ENCODE measurements at regions not wholly inside any gene's neighbourhood (a gene's known extent, or its start where the extent isn't known, plus 50 kb on each side); places are given as distances from the start of the nearest gene placed in this dataset.
"Not testable (repeated sequence)": the region's sequence is repeated elsewhere in the genome, so short reads cannot be mapped to it uniquely, and the experiment has no call there.

GRCh38 chr14:53857625-53858344 lies 98.8 kb downstream of the BMP4 start:
- no peak for DNase-seq (ENCODE audit: low spot score)

- DNase-seq (ENCODE audit: low spot score) = no peak
These were observed 101.1 kb downstream of the BMP4 start for GRCh38 chr14:53855574-53855973.

GRCh38 chr14:53855127-53855526 lies 101.5 kb downstream of the BMP4 start:
- no peak for DNase-seq (ENCODE audit: low spot score)

GRCh38 chr14:53851394-53852090 lies 105.1 kb downstream of the BMP4 start:
- no peak for DNase-seq (ENCODE audit: low spot score)

GRCh38 chr14:53850714-53851296 lies 105.8 kb downstream of the BMP4 start:
- DNase-seq (ENCODE audit: low spot score) = no peak

- no peak for DNase-seq (ENCODE audit: low spot score)
These were observed 107.1 kb downstream of the BMP4 start for GRCh38 chr14:53849549-53849948.

- no peak for DNase-seq (ENCODE audit: low spot score)
These were observed 107.8 kb downstream of the BMP4 start for GRCh38 chr14:53848854-53849253.

GRCh38 chr14:53847881-53848280 lies 108.7 kb downstream of the BMP4 start:
- DNase-seq (ENCODE audit: low spot score) = no peak

- DNase-seq (ENCODE audit: low spot score) = no peak
These were observed 109.6 kb downstream of the BMP4 start for GRCh38 chr14:53847057-53847456.

- no peak for DNase-seq (ENCODE audit: low spot score)
These were observed 110.6 kb downstream of the BMP4 start for GRCh38 chr14:53845813-53846693.

- DNase-seq (ENCODE audit: low spot score) = no peak
These were observed 113.7 kb downstream of the BMP4 start for GRCh38 chr14:53842938-53843337.

- no peak for DNase-seq (ENCODE audit: low spot score)
These were observed 115.2 kb downstream of the BMP4 start for GRCh38 chr14:53841109-53842099.

- DNase-seq (ENCODE audit: low spot score) = no peak
These were observed 116.2 kb downstream of the BMP4 start for GRCh38 chr14:53840444-53840843.

GRCh38 chr14:53838374-53838773 lies 118.3 kb downstream of the BMP4 start:
- DNase-seq (ENCODE audit: low spot score) = no peak

- DNase-seq (ENCODE audit: low spot score) = not testable (repeated sequence)
These were observed 119.0 kb downstream of the BMP4 start for GRCh38 chr14:53837656-53838055.

- no peak for DNase-seq (ENCODE audit: low spot score)
These were observed 120.1 kb downstream of the BMP4 start for GRCh38 chr14:53836551-53836950.

- DNase-seq (ENCODE audit: low spot score) = no peak
These were observed 127.8 kb downstream of the BMP4 start for GRCh38 chr14:53828820-53829219.

- DNase-seq (ENCODE audit: low spot score) = no peak
These were observed 132.6 kb downstream of the BMP4 start for GRCh38 chr14:53824061-53824460.

- DNase-seq (ENCODE audit: low spot score) = no peak
These were observed 142.2 kb downstream of the BMP4 start for GRCh38 chr14:53814392-53814791.

GRCh38 chr14:53810221-53810620 lies 146.4 kb downstream of the BMP4 start:
- DNase-seq (ENCODE audit: low spot score) = no peak

- DNase-seq (ENCODE audit: low spot score) = no peak
These were observed 148.6 kb downstream of the BMP4 start for GRCh38 chr14:53808042-53808441.

Measured in activated CD4-positive, alpha-beta T cell treated with anti-CD3 and anti-CD28 coated beads, Interleukin-2, Interleukin-4, amounts not matched to agents 100 ng/mL and 50 ng/mL, durations not matched to agents 16 hours and 8 hours (primary cell).